Calu3 (cell line): ENCODE measurements at regions not wholly inside any gene's neighbourhood (a gene's known extent, or its start where the extent isn't known, plus 50 kb on each side); places are given as distances from the start of the nearest gene placed in this dataset.

ENCODE experiments used
- BruUV-seq: library from RNA; stranded (reverse); fragments of 400-500 nt; replicated peaks from 2 replicates; lab custom pipeline; 2021; lab: Mats Ljungman, UMichigan
- CTCF ChIA-PET: fragments of 300-600 bp; sonication (Branson Sonifier 250); formaldehyde crosslinking; loops from one replicate; lab custom pipeline; 2022; ENCODE audit warnings: antibody characterized with exemption; lab: Charles Lee
- DNase-seq: peaks from one replicate; pipeline ENCODE4 v3.0.0; 2022
- H3K27ac Mint-ChIP-seq: one replicate; pipeline ENCODE4 v1.8.0; 2022; ENCODE audit warnings: mixed read lengths; ENCODE audit not compliant: unreplicated experiment
- H3K27me3 Mint-ChIP-seq: one replicate; pipeline ENCODE4 v1.8.0; 2022; ENCODE audit warnings: mixed read lengths; ENCODE audit not compliant: unreplicated experiment
- H3K36me3 Mint-ChIP-seq: one replicate; pipeline ENCODE4 v1.8.0; 2022; ENCODE audit warnings: mild to moderate bottlenecking, moderate library complexity, mixed read lengths; ENCODE audit not compliant: insufficient read depth, unreplicated experiment
- H3K4me1 Mint-ChIP-seq: one replicate; pipeline ENCODE4 v1.8.0; 2022; ENCODE audit warnings: mild to moderate bottlenecking, low read depth, mixed read lengths; ENCODE audit not compliant: unreplicated experiment
- H3K4me3 Mint-ChIP-seq: one replicate; pipeline ENCODE4 v1.8.0; 2022; ENCODE audit warnings: mild to moderate bottlenecking, low read depth, moderate library complexity, mixed read lengths; ENCODE audit not compliant: unreplicated experiment
- H3K9me3 Mint-ChIP-seq: one replicate; pipeline ENCODE4 v1.8.0; 2022; ENCODE audit warnings: low read depth, mixed read lengths; ENCODE audit not compliant: unreplicated experiment
- intact Hi-C: fragments of 100-400 bp; cut with micrococcal nuclease; formaldehyde crosslinking; loops from one replicate; pipeline ENCODE4 v1.10.0; 2022; ENCODE audit not compliant: unreplicated experiment
- TF ChIP-seq, protein P1 (sequence below): fragments of 200-600 bp; IDR thresholded peaks from one replicate; pipeline ENCODE4 v1.8.0; 2022; ENCODE audit warnings: antibody characterized with exemption; ENCODE audit not compliant: unreplicated experiment

DNA sequence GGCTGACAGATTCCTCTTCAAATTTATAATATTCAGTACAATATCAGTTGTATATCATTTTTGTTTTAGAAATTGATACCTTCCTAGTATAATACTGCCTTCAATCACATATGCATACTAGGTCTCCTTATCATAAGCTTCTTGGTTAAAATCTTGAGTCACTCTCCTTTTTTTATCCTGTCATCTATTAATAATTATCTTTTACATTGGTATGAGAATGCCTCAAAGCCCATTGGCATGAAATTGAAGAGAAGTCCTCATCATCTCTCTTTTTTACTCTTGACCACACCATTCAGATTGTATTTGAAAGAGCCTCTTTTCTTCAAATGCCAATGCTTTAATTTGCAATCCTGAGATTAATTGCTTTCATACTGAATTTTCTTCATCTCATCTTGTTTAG lies 810.3 kb downstream of the BRINP1 start:
- Mint-ChIP-seq H3K4me3 (no peak overlapping the region), H3K9me3 (peaks cover 16% of the 10 kb centered on the region), H3K4me1 (no peaks in the 10 kb centered on the region), H3K36me3 (no peaks in the 10 kb centered on the region), H3K27me3 (no peaks in the 10 kb centered on the region), H3K27ac (no peak overlapping the region)
- CTCF ChIA-PET = no interaction called here
- TF ChIP-seq, protein P1, sequence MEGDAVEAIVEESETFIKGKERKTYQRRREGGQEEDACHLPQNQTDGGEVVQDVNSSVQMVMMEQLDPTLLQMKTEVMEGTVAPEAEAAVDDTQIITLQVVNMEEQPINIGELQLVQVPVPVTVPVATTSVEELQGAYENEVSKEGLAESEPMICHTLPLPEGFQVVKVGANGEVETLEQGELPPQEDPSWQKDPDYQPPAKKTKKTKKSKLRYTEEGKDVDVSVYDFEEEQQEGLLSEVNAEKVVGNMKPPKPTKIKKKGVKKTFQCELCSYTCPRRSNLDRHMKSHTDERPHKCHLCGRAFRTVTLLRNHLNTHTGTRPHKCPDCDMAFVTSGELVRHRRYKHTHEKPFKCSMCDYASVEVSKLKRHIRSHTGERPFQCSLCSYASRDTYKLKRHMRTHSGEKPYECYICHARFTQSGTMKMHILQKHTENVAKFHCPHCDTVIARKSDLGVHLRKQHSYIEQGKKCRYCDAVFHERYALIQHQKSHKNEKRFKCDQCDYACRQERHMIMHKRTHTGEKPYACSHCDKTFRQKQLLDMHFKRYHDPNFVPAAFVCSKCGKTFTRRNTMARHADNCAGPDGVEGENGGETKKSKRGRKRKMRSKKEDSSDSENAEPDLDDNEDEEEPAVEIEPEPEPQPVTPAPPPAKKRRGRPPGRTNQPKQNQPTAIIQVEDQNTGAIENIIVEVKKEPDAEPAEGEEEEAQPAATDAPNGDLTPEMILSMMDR = no peak
- no TSS peak for BruUV-seq
- intact Hi-C loops = no loop called here
- DNase-seq = no peak

DNA sequence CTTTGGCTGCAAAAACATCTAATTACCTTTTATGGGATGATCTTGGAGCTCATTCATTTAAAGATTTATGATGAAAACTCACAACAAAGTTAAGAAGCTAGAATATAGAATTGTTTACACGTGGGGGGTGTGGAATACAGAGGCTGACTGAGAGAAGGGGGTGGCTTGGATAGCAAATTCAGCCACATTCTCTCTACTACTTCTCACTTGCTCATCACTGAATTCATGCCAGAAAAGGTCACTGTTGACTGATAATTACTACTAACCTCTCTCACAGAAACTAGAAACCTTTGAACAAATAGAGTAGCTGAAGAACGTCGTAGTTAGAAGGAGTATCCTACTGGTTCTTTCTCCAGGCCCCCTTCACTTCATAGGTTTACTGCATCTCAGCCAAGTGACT lies 808.2 kb downstream of the BRINP1 start:
- no peak overlapping the region for H3K27ac Mint-ChIP-seq
- no peak overlapping the region for H3K4me3 Mint-ChIP-seq
- no peaks in the 10 kb centered on the region for H3K36me3 Mint-ChIP-seq
- BruUV-seq = no TSS peak
- no peaks in the 10 kb centered on the region for H3K27me3 Mint-ChIP-seq
- CTCF ChIA-PET = no interaction called here
- intact Hi-C loops = no loop called here
- H3K4me1 Mint-ChIP-seq = no peaks in the 10 kb centered on the region
- TF ChIP-seq, protein P1 = no peak
- H3K9me3 Mint-ChIP-seq = peaks cover 17% of the 10 kb centered on the region
- no peak for DNase-seq

DNA sequence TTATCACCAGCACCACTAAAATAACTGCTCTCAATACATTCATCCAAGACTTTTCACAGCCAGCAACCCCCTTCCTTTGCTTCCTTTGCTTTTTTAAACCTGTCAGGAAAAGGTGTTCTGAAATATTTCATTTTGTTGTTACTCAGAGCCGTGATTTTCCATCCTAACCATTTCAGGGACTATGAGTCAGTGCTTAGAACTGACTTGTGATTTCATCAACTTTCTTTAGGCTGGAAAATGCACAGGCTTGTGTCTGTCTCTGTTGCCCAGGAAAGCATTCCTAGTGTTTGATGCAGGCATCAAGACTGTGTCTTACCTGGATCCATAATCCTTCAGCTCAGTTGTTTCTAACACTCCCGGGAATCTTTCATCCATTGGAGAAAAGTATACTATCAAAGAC lies 805.6 kb downstream of the BRINP1 start:
- H3K4me1 Mint-ChIP-seq = no peaks in the 10 kb centered on the region

DNA sequence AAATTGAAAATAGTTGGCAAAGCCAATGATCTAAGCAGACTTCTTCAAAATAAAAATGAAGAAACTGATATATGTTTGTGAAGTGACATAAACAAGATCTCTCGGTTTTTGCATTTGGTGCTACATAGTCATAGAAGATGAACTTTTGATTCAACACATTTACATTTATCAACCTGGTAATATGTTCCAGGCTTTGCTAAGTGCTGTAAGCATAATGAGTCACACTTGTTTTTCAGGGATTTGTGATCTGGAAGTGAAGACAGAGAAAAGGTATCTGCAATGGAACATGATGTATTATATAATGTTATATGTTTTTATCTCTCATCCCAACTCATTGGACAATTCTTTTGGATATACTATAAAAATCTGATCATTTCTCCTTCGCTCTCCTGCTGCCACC lies 801.4 kb downstream of the BRINP1 start:
- TF ChIP-seq, protein P1 = no peak
- DNase-seq = no peak
- no TSS peak for BruUV-seq
- Mint-ChIP-seq H3K4me3 (no peak overlapping the region), H3K4me1 (no peaks in the 10 kb centered on the region), H3K9me3 (peaks cover 18% of the 10 kb centered on the region), H3K36me3 (no peaks in the 10 kb centered on the region), H3K27ac (no peak overlapping the region), H3K27me3 (no peaks in the 10 kb centered on the region)
- intact Hi-C loops = no loop called here
- CTCF ChIA-PET = no interaction called here

More for the DNA sequence above, 805.6 kb downstream of the BRINP1 start:
- Mint-ChIP-seq H3K4me3 (no peak overlapping the region), H3K27ac (no peak overlapping the region), H3K36me3 (no peaks in the 10 kb centered on the region), H3K9me3 (peaks cover 14% of the 10 kb centered on the region), H3K27me3 (no peaks in the 10 kb centered on the region)
- intact Hi-C loops = no loop called here
- no TSS peak for BruUV-seq
- DNase-seq = no peak
- CTCF ChIA-PET = no interaction called here
- TF ChIP-seq, protein P1 = no peak
